Astrocyte of the spinal cord (primary cell): ENCODE measurements at regions not wholly inside any gene's neighbourhood (a gene's known extent, or its start where the extent isn't known, plus 50 kb on each side); places are given as distances from the start of the nearest gene placed in this dataset.
"Not testable (repeated sequence)": the region's sequence is repeated elsewhere in the genome, so short reads cannot be mapped to it uniquely, and the experiment has no call there.

Source experiments
- DNase-seq: peaks from one replicate; pipeline ENCODE4 v3.0.0; 2011; ENCODE audit warnings: low read depth, low spot score
- H3K4me3 ChIP-seq: 2 replicates; pipeline ENCODE4 v1.5.1; 2011; ENCODE audit warnings: low read depth, mild to moderate bottlenecking, low read length, moderate library complexity
- in situ Hi-C: cut with HindIII; loops from 2 replicates; pipeline ENCODE4 v1.10.0; 2017; ENCODE audit warnings: low sequenced_read_pairs
- TF ChIP-seq, protein P1 (sequence below): IDR thresholded peaks from 2 replicates; pipeline ENCODE4 v1.5.1; 2012; ENCODE audit warnings: low read depth, mild to moderate bottlenecking, low read length, inconsistent platforms

DNA sequence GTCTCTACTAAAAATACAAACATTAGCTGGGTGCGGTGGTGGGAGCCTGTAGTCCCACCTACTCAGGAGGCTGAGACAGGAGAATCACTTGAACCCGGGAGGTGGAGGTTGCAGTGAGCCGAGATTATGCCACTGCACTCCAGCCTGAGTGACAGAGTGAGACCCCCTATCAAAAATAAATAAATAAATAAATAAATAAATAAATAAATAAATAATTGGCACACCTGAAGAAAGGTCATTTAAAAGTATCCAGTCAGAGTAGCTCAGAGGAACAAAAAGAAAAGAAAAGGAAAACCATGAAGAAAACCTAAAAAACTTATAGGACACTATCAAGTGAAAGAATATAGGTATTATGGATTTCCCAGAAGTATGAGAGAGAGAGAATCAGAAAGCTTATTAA lies 330.1 kb upstream of the AR start:
- H3K4me3 ChIP-seq, in situ Hi-C loops, DNase-seq: not testable (repeated sequence)

DNA sequence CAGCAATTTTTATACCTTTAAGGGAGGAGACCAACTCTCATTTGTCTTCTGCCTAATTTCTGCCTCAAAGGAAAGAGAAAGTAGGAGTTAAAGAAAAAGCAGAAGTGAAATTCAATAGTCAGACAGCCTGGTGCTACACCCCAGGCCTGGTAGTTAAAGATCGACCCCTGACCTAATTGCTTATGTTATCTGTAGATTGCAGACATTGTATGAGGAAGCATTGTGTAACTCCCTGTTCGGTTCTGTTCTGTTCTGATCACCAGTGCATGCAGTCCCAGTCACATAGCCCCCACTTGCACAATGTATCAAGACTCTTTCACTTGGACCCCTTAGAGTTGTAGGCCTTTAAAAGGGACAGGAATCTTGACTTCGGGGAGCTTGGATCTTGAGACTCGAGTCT lies 335.9 kb upstream of the AR start:
- TF ChIP-seq, protein P1, sequence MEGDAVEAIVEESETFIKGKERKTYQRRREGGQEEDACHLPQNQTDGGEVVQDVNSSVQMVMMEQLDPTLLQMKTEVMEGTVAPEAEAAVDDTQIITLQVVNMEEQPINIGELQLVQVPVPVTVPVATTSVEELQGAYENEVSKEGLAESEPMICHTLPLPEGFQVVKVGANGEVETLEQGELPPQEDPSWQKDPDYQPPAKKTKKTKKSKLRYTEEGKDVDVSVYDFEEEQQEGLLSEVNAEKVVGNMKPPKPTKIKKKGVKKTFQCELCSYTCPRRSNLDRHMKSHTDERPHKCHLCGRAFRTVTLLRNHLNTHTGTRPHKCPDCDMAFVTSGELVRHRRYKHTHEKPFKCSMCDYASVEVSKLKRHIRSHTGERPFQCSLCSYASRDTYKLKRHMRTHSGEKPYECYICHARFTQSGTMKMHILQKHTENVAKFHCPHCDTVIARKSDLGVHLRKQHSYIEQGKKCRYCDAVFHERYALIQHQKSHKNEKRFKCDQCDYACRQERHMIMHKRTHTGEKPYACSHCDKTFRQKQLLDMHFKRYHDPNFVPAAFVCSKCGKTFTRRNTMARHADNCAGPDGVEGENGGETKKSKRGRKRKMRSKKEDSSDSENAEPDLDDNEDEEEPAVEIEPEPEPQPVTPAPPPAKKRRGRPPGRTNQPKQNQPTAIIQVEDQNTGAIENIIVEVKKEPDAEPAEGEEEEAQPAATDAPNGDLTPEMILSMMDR = no peak
- in situ Hi-C loops = no loop called here
- H3K4me3 ChIP-seq = no peak overlapping the region
- DNase-seq = no peak

DNA sequence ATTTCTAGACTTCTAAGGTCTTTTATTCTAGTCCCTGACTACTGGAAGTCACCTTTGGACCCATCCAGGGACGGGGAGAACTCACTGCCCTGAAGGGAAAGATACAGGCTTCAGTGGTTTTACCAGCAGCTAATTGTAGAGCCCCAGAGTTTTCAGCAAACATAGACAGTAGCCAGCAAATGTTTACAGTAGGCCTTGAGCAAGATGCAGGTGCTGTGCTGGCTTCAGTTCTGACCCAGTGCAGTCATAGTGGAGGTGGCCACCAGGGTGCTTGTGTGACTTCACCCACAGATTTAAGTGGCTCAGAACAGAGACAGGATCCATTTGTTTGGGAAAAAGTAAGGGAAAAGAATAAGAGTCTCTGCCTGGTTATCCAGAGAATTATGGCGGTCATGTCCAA lies 384.4 kb upstream of the AR start:
- TF ChIP-seq, protein P1 = no peak
- in situ Hi-C loops = no loop called here
- H3K4me3 ChIP-seq = no peak overlapping the region
- DNase-seq = no peak

DNA sequence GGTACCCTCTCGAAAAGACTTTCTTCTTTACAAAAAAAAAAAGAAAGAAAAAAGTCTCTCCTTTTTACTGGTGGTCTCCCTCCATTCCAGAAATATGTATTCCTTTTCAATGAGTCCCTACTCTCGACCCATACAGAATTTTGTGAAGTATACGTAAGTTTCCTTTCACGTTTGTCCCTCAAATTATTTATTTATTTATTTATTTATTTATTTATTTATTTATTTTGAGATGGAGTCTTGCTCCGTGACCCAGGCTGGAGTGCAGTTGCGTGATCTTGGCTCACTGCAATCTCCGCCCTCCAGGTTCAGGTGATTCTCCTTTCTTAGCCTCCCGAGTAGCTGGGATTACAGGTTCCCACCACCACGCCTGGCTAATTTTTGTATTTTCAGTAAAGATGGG lies 429.2 kb upstream of the AR start:
- in situ Hi-C loops = no loop called here
- TF ChIP-seq, protein P1 = no peak
- no peak for DNase-seq
- H3K4me3 ChIP-seq = no peak overlapping the region

DNA sequence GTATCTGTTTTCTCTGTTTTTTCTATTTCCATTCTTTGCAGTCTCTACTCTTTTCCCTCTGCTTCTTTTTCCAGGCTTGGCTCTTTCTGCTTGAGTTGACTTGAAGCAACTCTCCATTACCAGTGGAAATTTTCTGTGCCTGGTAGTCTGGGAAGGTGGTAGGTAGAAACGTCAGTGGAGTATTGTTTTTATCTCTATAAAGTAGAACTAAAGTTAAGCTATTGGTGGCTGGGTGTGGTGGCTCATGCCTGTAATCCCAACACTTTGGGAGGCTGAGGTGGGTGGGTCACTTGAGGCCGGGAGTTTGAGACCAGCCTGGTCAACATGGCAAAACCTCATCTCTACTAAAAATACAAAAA lies 438.1 kb upstream of the AR start:
- TF ChIP-seq, protein P1 = no peak
- no peak overlapping the region for H3K4me3 ChIP-seq
- in situ Hi-C loops = no loop called here
- no peak for DNase-seq

DNA sequence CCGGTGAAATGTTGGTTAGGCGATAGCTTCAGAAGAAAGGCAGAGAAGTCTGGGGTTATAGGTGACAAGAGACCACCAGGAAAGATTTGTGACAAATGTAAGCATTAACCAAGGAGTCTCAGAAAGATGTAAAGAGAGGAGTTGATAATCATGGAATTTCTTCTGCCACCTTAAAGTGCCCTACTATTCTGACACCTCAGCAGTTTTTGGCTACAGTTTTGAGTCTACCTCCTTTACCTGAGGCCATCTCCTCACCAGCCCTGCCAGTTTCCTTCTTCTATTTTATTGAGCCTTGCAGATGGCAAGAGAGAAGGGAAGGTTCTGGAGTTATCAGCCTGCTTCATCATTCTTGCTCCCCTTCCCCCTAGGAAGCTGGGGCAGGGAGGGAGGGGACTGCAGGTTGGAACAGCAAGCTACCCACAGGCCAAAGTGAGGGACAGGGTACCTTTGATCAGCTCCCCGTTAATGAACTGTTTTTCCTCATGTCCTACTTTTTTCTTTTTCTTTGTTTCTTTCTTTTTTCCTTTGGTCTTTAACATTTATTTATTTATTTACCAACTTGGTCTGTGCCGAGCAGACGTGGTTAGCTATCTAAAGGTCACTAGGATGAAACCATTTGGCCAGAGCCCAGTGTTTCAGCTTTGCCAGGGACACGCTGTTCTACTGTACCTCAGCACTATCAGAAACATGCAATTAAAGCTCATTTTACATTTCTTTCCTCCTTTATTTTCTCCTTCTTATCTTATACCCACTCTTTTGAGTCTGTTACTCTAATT lies 438.7 kb upstream of the AR start:
- DNase-seq = no peak
- in situ Hi-C loops = no loop called here
- TF ChIP-seq, protein P1 = no peak

DNA sequence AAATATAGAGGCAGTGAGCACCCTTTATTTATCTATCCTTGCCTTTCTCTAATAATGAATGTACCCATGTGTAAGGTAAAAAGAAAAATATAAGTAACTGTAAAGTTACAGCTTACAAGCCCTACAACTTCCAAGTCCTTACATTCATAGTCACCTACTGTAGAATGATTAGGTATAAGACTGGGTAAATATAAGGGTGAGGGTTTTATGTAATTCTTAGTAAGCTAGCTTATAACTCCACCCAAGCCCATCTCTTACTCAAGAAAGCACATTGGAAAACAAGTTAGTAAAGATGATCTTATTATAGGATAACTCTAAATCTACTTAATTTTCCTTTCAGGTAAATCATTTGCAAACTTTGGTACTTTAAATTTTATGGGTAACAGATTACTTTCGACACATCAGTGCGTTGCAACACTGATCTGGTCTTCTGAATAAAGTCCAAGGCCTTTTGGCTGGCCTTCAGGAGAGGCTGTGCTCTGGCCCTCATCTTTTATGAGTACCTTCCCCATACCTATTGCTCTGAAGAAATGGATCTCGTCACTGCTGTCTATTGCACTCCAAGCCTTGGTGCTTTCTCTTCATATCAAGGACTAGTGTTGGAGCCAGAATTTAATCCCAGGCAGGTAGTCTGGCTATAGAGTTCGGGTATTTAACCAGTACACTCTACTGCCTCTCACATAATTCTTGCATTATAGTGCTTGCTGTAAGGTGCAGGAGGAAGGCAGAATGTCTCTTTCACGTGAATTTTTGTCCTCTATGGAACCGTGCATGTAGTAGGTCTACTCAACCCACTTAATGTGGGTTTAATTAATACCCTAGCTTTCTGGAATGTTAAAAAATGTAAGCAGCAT lies 443.6 kb upstream of the AR start:
- in situ Hi-C loops = no loop called here
- TF ChIP-seq, protein P1 = no peak
- H3K4me3 ChIP-seq = no peak overlapping the region
- no peak for DNase-seq

More for the DNA sequence above, 438.7 kb upstream of the AR start:
- no peak overlapping the region for H3K4me3 ChIP-seq
